GM10248 (cell line): ENCODE measurements at regions not wholly inside any gene's neighbourhood (a gene's known extent, or its start where the extent isn't known, plus 50 kb on each side); places are given as distances from the start of the nearest gene placed in this dataset.

Experiments used
- CTCF ChIA-PET: fragments of 300-600 bp; sonication (Branson Sonifier 250); formaldehyde crosslinking; extraction: SDS; loops from one replicate; lab custom pipeline; 2021; ENCODE audit warnings: antibody characterized with exemption; lab: Yijun Ruan, JAX
- POLR2A ChIA-PET: fragments of 350-650 bp; sonication (Branson Sonifier 250); formaldehyde crosslinking; extraction: SDS; loops from one replicate; lab custom pipeline; 2020; ENCODE audit warnings: antibody characterized with exemption; lab: Yijun Ruan, JAX
- DNase-seq: peaks from one replicate; pipeline ENCODE4 v3.0.0; 2012; ENCODE audit errors: extremely low spot score
- CTCF ChIP-seq: IDR thresholded peaks from 2 replicates; pipeline ENCODE4 v1.5.1; 2012; ENCODE audit warnings: mild to moderate bottlenecking, low read depth; ENCODE audit errors: extremely low read depth, missing control alignments, control extremely low read depth

- no peak for DNase-seq
- CTCF ChIA-PET, result no interaction called here
- TF ChIP-seq CTCF, result no peak
- POLR2A ChIA-PET, result no interaction called here
Observed at GRCh38 chr21:20649231-20649630, 349.0 kb upstream of the NCAM2 start.

GRCh38 chr21:20652846-20653245 is 345.4 kb upstream of the NCAM2 start:
- ChIA-PET POLR2A (no interaction called here), CTCF (interaction anchor here (1.2 kb wide), 1 partner anchor 10 kb away, joined by 3 read pairs; no protein-coding TSS in a partner anchor)
- TF ChIP-seq CTCF, result no peak

GRCh38 chr21:20661246-20661645 is 337.0 kb upstream of the NCAM2 start:
- no peak for TF ChIP-seq CTCF
- POLR2A ChIA-PET, result no interaction called here
- no peak for DNase-seq

More at GRCh38 chr21:20652846-20653245, 345.4 kb upstream of the NCAM2 start:
- DNase-seq, result no peak

GRCh38 chr21:20661745-20662422 is 336.3 kb upstream of the NCAM2 start:
- ChIA-PET POLR2A (no interaction called here), CTCF (interaction anchor here (1.1 to 1.3 kb wide), 2 partner anchors 8 to 13 kb away, joined by 3 to 4 read pairs; no protein-coding TSS in a partner anchor)
- no peak for TF ChIP-seq CTCF
- DNase-seq, result no peak

More at GRCh38 chr21:20661246-20661645, 337.0 kb upstream of the NCAM2 start:
- CTCF ChIA-PET, result no interaction called here

GRCh38 chr21:20662514-20662913 is 335.7 kb upstream of the NCAM2 start:
- ChIA-PET CTCF (interaction anchor here (1.1 to 1.3 kb wide), 2 partner anchors 9 to 12 kb away, joined by 3 to 4 read pairs; no protein-coding TSS in a partner anchor), POLR2A (no interaction called here)
- no peak for TF ChIP-seq CTCF
- DNase-seq, result no peak

GRCh38 chr21:20667931-20668330 is 330.3 kb upstream of the NCAM2 start:
- CTCF ChIA-PET, result interaction anchor here (1.1 kb wide), 1 partner anchor 22 kb away, joined by 3 read pairs; no protein-coding TSS in a partner anchor
- POLR2A ChIA-PET, result no interaction called here
- TF ChIP-seq CTCF, result no peak
- no peak for DNase-seq
